SHP77 (cell line): ENCODE measurements at regions not wholly inside any gene's neighbourhood (a gene's known extent, or its start where the extent isn't known, plus 50 kb on each side); places are given as distances from the start of the nearest gene placed in this dataset.

Source experiments
- DNase-seq, 2 experiments: peaks; one replicate each; lab custom pipeline; 2025; lab: John Stamatoyannopoulos, UW

GRCh38 chr15:62985768-62986167, 56.8 kb upstream of the TPM1 start:
- no peak for DNase-seq

DNA sequence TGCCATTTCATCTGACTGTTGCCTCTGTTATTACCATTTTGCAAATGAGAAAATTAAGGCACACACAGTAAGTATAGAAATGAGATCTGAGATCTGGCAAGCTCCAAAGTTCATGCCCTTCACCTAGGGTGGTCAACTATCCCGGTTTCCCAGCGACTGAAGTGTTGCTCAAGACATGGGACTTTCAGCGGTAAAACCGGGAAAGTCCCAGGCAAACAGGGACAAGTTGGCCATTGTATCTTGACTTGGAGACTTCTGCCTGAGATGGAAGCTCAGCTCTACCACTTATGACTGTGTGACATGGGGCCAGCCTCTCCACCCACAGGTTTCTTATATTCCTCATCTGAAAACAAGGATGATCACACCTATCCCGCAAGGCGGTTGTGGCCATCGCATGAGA, 55.6 kb upstream of the TPM1 start:
- DNase-seq, result no peak

- no peak for DNase-seq
These were observed 53.8 kb upstream of the TPM1 start for GRCh38 chr15:62988701-62989100.

- DNase-seq, result no peak
These were observed 53.0 kb upstream of the TPM1 start for GRCh38 chr15:62989366-62990055.

- DNase-seq, result no peak
These were observed 50.8 kb upstream of the TPM1 start for GRCh38 chr15:62991698-62992097.

- no peak for DNase-seq
These were observed 50.2 kb upstream of the TPM1 start for GRCh38 chr15:62992302-62992701.
